H1 (cell line): ENCODE measurements at regions not wholly inside any gene's neighbourhood (a gene's known extent, or its start where the extent isn't known, plus 50 kb on each side); places are given as distances from the start of the nearest gene placed in this dataset.

Source experiments
- CTCF ChIA-PET: fragments of 300-600 bp; sonication (Branson Sonifier 250); formaldehyde crosslinking; loops from one replicate; lab custom pipeline; 2021; ENCODE audit not compliant: partially characterized antibody; lab: Charles Lee
- POLR2A ChIA-PET: fragments of 300-600 bp; sonication (Branson Sonifier 250); formaldehyde crosslinking; loops from one replicate; lab custom pipeline; 2021; ENCODE audit warnings: inconsistent platforms; ENCODE audit not compliant: partially characterized antibody; lab: Charles Lee
- DNase-seq, 2 experiments: peaks; one replicate each; pipeline versions ENCODE4 v3.0.0 to v3.0.0-alpha.2; 2010 to 2022; ENCODE audit warnings: low spot score in 2 of 2, low read depth in 1 of 2, mixed read lengths in 1 of 2
- FAIRE-seq: peaks from 2 replicates; lab custom pipeline; 2011; peaks lifted over from hg19 to GRCh38; lab: Jason Lieb, UNC
- H2AFZ ChIP-seq: 2 replicates; pipeline ENCODE4 v1.8.1; 2012; ENCODE audit warnings: low read length, inconsistent platforms
- H2AK5ac ChIP-seq: 2 replicates; pipeline ENCODE4 v1.6.1; 2013; ENCODE audit warnings: low read depth, low read length
- H2BK120ac ChIP-seq: replicated peaks from 2 replicates; pipeline ENCODE3; 2013; ENCODE audit warnings: low read depth, low read length, inconsistent platforms
- H2BK12ac ChIP-seq: 2 replicates; pipeline ENCODE4 v1.6.1; 2013; ENCODE audit warnings: low read depth, low read length
- H2BK15ac ChIP-seq: 2 replicates; pipeline ENCODE4 v1.6.1; 2013; ENCODE audit warnings: low read length
- H2BK20ac ChIP-seq: 2 replicates; pipeline ENCODE4 v1.6.1; 2013; ENCODE audit warnings: low read length
- H2BK5ac ChIP-seq: 2 replicates; pipeline ENCODE4 v1.6.1; 2013; ENCODE audit warnings: low read depth, low read length
- H3K14ac ChIP-seq: 2 replicates; pipeline ENCODE4 v1.6.1; 2013; ENCODE audit warnings: inconsistent platforms; ENCODE audit not compliant: insufficient read length
- H3K18ac ChIP-seq: 2 replicates; pipeline ENCODE4 v1.6.1; 2013; ENCODE audit warnings: low read length; ENCODE audit errors: extremely low read depth
- H3K23ac ChIP-seq: 2 replicates; pipeline ENCODE4 v1.6.1; 2013; ENCODE audit warnings: inconsistent platforms; ENCODE audit not compliant: insufficient read length
- H3K23me2 ChIP-seq: 2 replicates; pipeline ENCODE4 v1.6.1; 2013; ENCODE audit warnings: low read depth, low read length
- H3K27ac ChIP-seq: 2 replicates; pipeline ENCODE4 v1.6.1; 2011; ENCODE audit warnings: low read depth, low read length, inconsistent platforms
- H3K27me3 ChIP-seq, 4 experiments: replicated peaks in 1 of 4; 1 replicate in 1 of 4; 2 replicates in 3 of 4; pipeline versions ENCODE4 v1.6.1 to v1.8.1; 2011 to 2013; ENCODE audit warnings: low read length in 3 of 4, mild to moderate bottlenecking in 3 of 4, inconsistent platforms in 2 of 4, mixed read lengths in 2 of 4, moderate library complexity in 1 of 4; ENCODE audit not compliant: control insufficient read depth in 3 of 4, insufficient read depth in 3 of 4; ENCODE audit errors: extremely low read depth in 1 of 4
- H3K36me3 ChIP-seq, 4 experiments: 2 replicates each; pipeline versions ENCODE4 v1.6.1 to v1.8.1; 2011 to 2013; ENCODE audit warnings: mild to moderate bottlenecking in 4 of 4, low read length in 3 of 4, moderate library complexity in 2 of 4, control low read depth in 1 of 4, inconsistent platforms in 1 of 4; ENCODE audit not compliant: insufficient read depth in 4 of 4, control insufficient read depth in 2 of 4
- H3K4ac ChIP-seq: replicated peaks from 2 replicates; pipeline ENCODE3; 2013; ENCODE audit warnings: low read length, low read depth, mixed read lengths, inconsistent platforms; ENCODE audit not compliant: insufficient read length
- H3K4me1 ChIP-seq, 4 experiments: replicated peaks in 1 of 4; 1 replicate in 1 of 4; 2 replicates in 3 of 4; pipeline versions ENCODE4 v1.6.1 to v1.8.1; 2011 to 2013; ENCODE audit warnings: low read length in 3 of 4, inconsistent platforms in 2 of 4, mixed read lengths in 1 of 4; ENCODE audit not compliant: insufficient read depth in 4 of 4, control insufficient read depth in 3 of 4
- H3K4me2 ChIP-seq, 2 experiments: 2 replicates each; pipeline versions ENCODE4 v1.6.1 to v1.8.1; 2011 to 2013; ENCODE audit warnings: low read depth in 2 of 2, low read length in 2 of 2, control low read depth in 1 of 2, inconsistent platforms in 1 of 2, mild to moderate bottlenecking in 1 of 2; ENCODE audit not compliant: insufficient read depth in 1 of 2
- H3K4me3 ChIP-seq, 4 experiments: fragments of 200-600, 300-600 bp in 1 of 4; sonication (generic), shearing (Covaris generic), sonication (Bioruptor Twin) in 1 of 4; 2 replicates each; pipeline versions ENCODE4 v1.5.1 to v1.8.1; 2011 to 2016; ENCODE audit warnings: low read length in 4 of 4, low read depth in 3 of 4, control low read depth in 2 of 4, inconsistent platforms in 2 of 4, mild to moderate bottlenecking in 2 of 4, mixed read lengths in 1 of 4, moderate library complexity in 1 of 4; ENCODE audit not compliant: insufficient read depth in 2 of 4; ENCODE audit errors: extremely low read depth in 1 of 4
- H3K56ac ChIP-seq: replicated peaks from 2 replicates; pipeline ENCODE3; 2013; ENCODE audit warnings: low read depth, mild to moderate bottlenecking, mixed read lengths, low read length, inconsistent platforms; ENCODE audit not compliant: insufficient read length
- H3K79me1 ChIP-seq: 2 replicates; pipeline ENCODE4 v1.6.1; 2013; ENCODE audit warnings: low read depth, low read length, control low read depth
- H3K79me2 ChIP-seq, 2 experiments: 2 replicates each; pipeline versions ENCODE4 v1.6.1 to v1.8.1; 2012 to 2013; ENCODE audit warnings: low read length in 2 of 2, mild to moderate bottlenecking in 2 of 2, inconsistent platforms in 1 of 2; ENCODE audit not compliant: insufficient read depth in 2 of 2, control insufficient read depth in 1 of 2
- H3K9ac ChIP-seq, 4 experiments: replicated peaks in 1 of 4; 1 replicate in 1 of 4; 2 replicates in 3 of 4; pipeline versions ENCODE4 v1.6.1 to v1.8.1; 2011 to 2013; ENCODE audit warnings: low read depth in 3 of 4, low read length in 3 of 4, control low read depth in 2 of 4, mild to moderate bottlenecking in 2 of 4, moderate library complexity in 2 of 4, inconsistent platforms in 1 of 4; ENCODE audit errors: extremely low read depth in 1 of 4
- H3K9me3 ChIP-seq, 2 experiments: 2 replicates each; pipeline versions ENCODE4 v1.6.1 to v1.8.1; 2012 to 2013; ENCODE audit warnings: mild to moderate bottlenecking in 2 of 2, moderate library complexity in 2 of 2, control low read depth in 1 of 2, inconsistent platforms in 1 of 2, low read depth in 1 of 2, low read length in 1 of 2, mixed read lengths in 1 of 2; ENCODE audit not compliant: insufficient read depth in 2 of 2
- H4K20me1 ChIP-seq, 2 experiments: replicated peaks in 1 of 2; 2 replicates each; pipeline versions ENCODE3 to v1.8.1; 2011 to 2013; ENCODE audit warnings: inconsistent platforms in 2 of 2, low read length in 2 of 2, mild to moderate bottlenecking in 1 of 2; ENCODE audit not compliant: insufficient read depth in 2 of 2, control insufficient read depth in 1 of 2
- H4K5ac ChIP-seq: 2 replicates; pipeline ENCODE4 v1.6.1; 2013; ENCODE audit warnings: low read length, low read depth, mixed read lengths, inconsistent platforms; ENCODE audit not compliant: insufficient read length
- H4K8ac ChIP-seq: 2 replicates; pipeline ENCODE4 v1.8.0; 2013; ENCODE audit warnings: mild to moderate bottlenecking, moderate library complexity, low read length, inconsistent platforms; ENCODE audit not compliant: insufficient read depth; ENCODE audit errors: extremely low read depth
- H4K91ac ChIP-seq: replicated peaks from 2 replicates; pipeline ENCODE3; 2013; ENCODE audit warnings: low read length, mixed read lengths, inconsistent platforms; ENCODE audit not compliant: insufficient read length
- ATF3 ChIP-seq: IDR thresholded peaks from 2 replicates; pipeline ENCODE4 v1.6.1; 2011; ENCODE audit warnings: low read depth, mild to moderate bottlenecking, low read length; ENCODE audit not compliant: insufficient read depth
- BACH1 ChIP-seq: IDR thresholded peaks from 2 replicates; pipeline ENCODE4 v1.6.1; 2012; ENCODE audit warnings: low read length, improper control_type of control experiment
- CHD1 ChIP-seq: IDR thresholded peaks from 2 replicates; pipeline ENCODE4 v1.6.1; 2012; ENCODE audit warnings: low read depth, low read length, improper control_type of control experiment
- CHD2 ChIP-seq: IDR thresholded peaks from 2 replicates; pipeline ENCODE4 v1.6.1; 2012; ENCODE audit warnings: low read length, improper control_type of control experiment
- GABPA ChIP-seq: IDR thresholded peaks from 2 replicates; pipeline ENCODE4 v1.6.1; 2011; ENCODE audit warnings: mild to moderate bottlenecking, low read length, moderate library complexity, borderline replicate concordance; ENCODE audit not compliant: insufficient read depth
- JUND ChIP-seq: IDR thresholded peaks from 2 replicates; pipeline ENCODE4 v1.6.1; 2011; ENCODE audit warnings: mild to moderate bottlenecking, improper control_type of control experiment, low read length
- NANOG ChIP-seq: IDR thresholded peaks from 2 replicates; pipeline ENCODE4 v1.6.1; 2011; ENCODE audit warnings: low read length, low read depth, mild to moderate bottlenecking, inconsistent platforms; ENCODE audit not compliant: insufficient read depth, poor library complexity, severe bottlenecking
- NRF1 ChIP-seq: IDR thresholded peaks from 2 replicates; pipeline ENCODE4 v1.6.1; 2011; ENCODE audit warnings: mild to moderate bottlenecking, low read depth, low read length, improper control_type of control experiment
- RAD21 ChIP-seq, 2 experiments: IDR thresholded peaks in 1 of 2; conservative IDR thresholded peaks in 1 of 2; 2 replicates each; pipeline ENCODE4 v1.6.1; 2011; ENCODE audit warnings: low read depth in 2 of 2, low read length in 2 of 2, improper control_type of control experiment in 1 of 2, inconsistent platforms in 1 of 2, mild to moderate bottlenecking in 1 of 2, moderate library complexity in 1 of 2
- RFX5 ChIP-seq: IDR thresholded peaks from 2 replicates; pipeline ENCODE4 v1.6.1; 2011; ENCODE audit warnings: low read depth, low read length, improper control_type of control experiment, borderline replicate concordance
- RXRA ChIP-seq: IDR thresholded peaks from 2 replicates; pipeline ENCODE4 v1.6.1; 2011; ENCODE audit warnings: low read depth, mild to moderate bottlenecking, low read length, moderate library complexity; ENCODE audit not compliant: insufficient read depth
- SRF ChIP-seq: IDR thresholded peaks from 2 replicates; pipeline ENCODE4 v1.6.1; 2011; ENCODE audit warnings: mild to moderate bottlenecking, low read depth, low read length, moderate library complexity
- TAF1 ChIP-seq: IDR thresholded peaks from 2 replicates; pipeline ENCODE4 v1.6.1; 2011; ENCODE audit warnings: mild to moderate bottlenecking, low read depth, low read length
- TAF7 ChIP-seq: optimal IDR thresholded peaks from 2 replicates; pipeline ENCODE3; 2011; ENCODE audit warnings: low read depth, mild to moderate bottlenecking, inconsistent platforms, low read length, moderate library complexity, borderline replicate concordance
- ZNF274 ChIP-seq: IDR thresholded peaks from 2 replicates; pipeline ENCODE4 v1.7.0; 2012; ENCODE audit warnings: low read length, borderline replicate concordance; ENCODE audit errors: extremely low read depth
- WGBS, 2 experiments: shearing (Covaris generic) in 1 of 2; methylation state at CpG; one replicate each; pipeline versions ENCODE4 v1.1.6 to v1.1.7; 2013 to 2015; ENCODE audit warnings: low lambda C conversion rate in 2 of 2, mixed read lengths in 2 of 2, inconsistent platforms in 1 of 2, low coverage in 1 of 2, missing lambda C conversion rate in 1 of 2; ENCODE audit not compliant: insufficient replicate concordance in 2 of 2, insufficient coverage in 1 of 2, insufficient read length in 1 of 2; ENCODE audit errors: extremely low coverage in 1 of 2, missing lambda C conversion rate in 1 of 2; 5-methylcytosine and 5-hydroxymethylcytosine counted together

DNA sequence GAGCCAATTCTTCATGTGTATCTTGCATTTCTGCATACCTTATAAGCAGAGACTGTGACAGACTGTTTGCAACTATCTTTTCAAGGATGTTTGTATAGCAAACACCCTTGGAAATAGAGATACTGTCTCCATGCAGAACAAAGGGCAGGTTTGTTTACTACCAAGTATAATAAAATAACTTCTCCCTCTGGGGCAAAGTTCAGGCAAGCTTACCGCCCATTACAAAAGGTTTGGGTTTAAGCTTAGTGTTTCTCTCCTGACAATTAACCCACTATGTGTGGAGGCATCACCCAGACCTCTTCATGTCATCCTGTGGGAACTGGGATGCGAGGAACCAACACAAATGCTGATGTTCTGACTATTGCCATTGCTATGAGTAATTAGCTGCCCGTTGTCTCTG, 479.1 kb upstream of the ZMIZ1 start:
- no peaks in the 10 kb centered on the region; a peak in 1 of 4 replicates for H3K9me3 ChIP-seq
- ChIA-PET POLR2A (no interaction called here), CTCF (interaction anchor here (0.6 to 0.7 kb wide), 2 partner anchors 47 to 379 kb away, joined by 3 read pairs; no protein-coding TSS in a partner anchor)
- H3K9ac ChIP-seq = no peak overlapping the region
- H3K79me2 ChIP-seq = no peaks in the 10 kb centered on the region
- WGBS, 2 experiments = 96% methylated on average over 3 of the region's 3 CpGs; no CpG with 5 or more reads in 1 of the 2 experiments
- no peaks in the 10 kb centered on the region for H3K79me1 ChIP-seq
- no peak overlapping the region for H2BK12ac ChIP-seq
- H3K27me3 ChIP-seq = no peaks in the 10 kb centered on the region
- no peak overlapping the region for H2AK5ac ChIP-seq
- no peak overlapping the region for H3K4me3 ChIP-seq
- H3K14ac ChIP-seq = no peak overlapping the region
- no peaks in the 10 kb centered on the region for H4K20me1 ChIP-seq
- no peak overlapping the region for H3K18ac ChIP-seq
- no peak overlapping the region for H3K23ac ChIP-seq
- no peak overlapping the region for H3K27ac ChIP-seq
- H2AFZ ChIP-seq = no peak overlapping the region
- H3K36me3 ChIP-seq = no peaks in the 10 kb centered on the region
- H2BK15ac ChIP-seq = no peak overlapping the region
- no peak overlapping the region for H3K4me2 ChIP-seq
- H3K4ac ChIP-seq = no peak overlapping the region
- H2BK20ac ChIP-seq = no peak overlapping the region
- no peak overlapping the region for H4K8ac ChIP-seq
- no peak overlapping the region for H4K5ac ChIP-seq
- H3K23me2 ChIP-seq = no peaks in the 10 kb centered on the region
- no peak overlapping the region for H4K91ac ChIP-seq
- H3K56ac ChIP-seq = no peak overlapping the region
- FAIRE-seq (no peak), DNase-seq (no peak)
- H2BK120ac ChIP-seq = no peak overlapping the region
- no peak overlapping the region for H2BK5ac ChIP-seq
- no peaks in the 10 kb centered on the region for H3K4me1 ChIP-seq
- no peak for TF ChIP-seq NRF1
- TF ChIP-seq CHD2 = no peak
- no peak for TF ChIP-seq BACH1
- TF ChIP-seq NANOG = no peak
- TF ChIP-seq ATF3 = no peak
- no peak for TF ChIP-seq RFX5
- TF ChIP-seq ZNF274 = no peak
- no peak for TF ChIP-seq TAF7
- no peak for TF ChIP-seq CHD1
- TF ChIP-seq SRF = no peak
- no peak for TF ChIP-seq JUND
- no peak for TF ChIP-seq RXRA
- TF ChIP-seq TAF1 = no peak
- TF ChIP-seq RAD21 (IDR thresholded peaks at IDR 0.05 in 1 of 2, conservative IDR thresholded peaks at IDR 0.05 in 1 of 2; ENCODE audit: low read depth in 2 of 2, low read length in 2 of 2) = no peak
- no peak for TF ChIP-seq GABPA
